SK-N-SH (cell line): ENCODE measurements at regions not wholly inside any gene's neighbourhood (a gene's known extent, or its start where the extent isn't known, plus 50 kb on each side); places are given as distances from the start of the nearest gene placed in this dataset.

Source experiments
- CTCF ChIA-PET: fragments of 300-600, 350-600 bp; formaldehyde crosslinking; extraction: SDS; loops from one replicate; lab custom pipeline; 2021; lab: Yijun Ruan, JAX
- POLR2A ChIA-PET: fragments of 350-600 bp; sonication (Branson Sonifier 250); formaldehyde crosslinking; extraction: SDS; loops from one replicate; lab custom pipeline; 2020; ENCODE audit warnings: antibody characterized with exemption, inconsistent platforms; lab: Yijun Ruan, JAX
- DNase-seq: peaks from one replicate; pipeline ENCODE4 v3.0.0; 2012
- H2AFZ ChIP-seq: fragments of 200-600 bp; sonication (generic); 2 replicates; pipeline ENCODE4 v1.8.1; 2016; ENCODE audit warnings: antibody characterized with exemption, mild to moderate bottlenecking, low read depth
- H3F3A ChIP-seq: fragments of 200-600 bp; sonication (generic); replicated peaks from 2 replicates; pipeline ENCODE3; 2016; ENCODE audit warnings: antibody characterized with exemption, mild to moderate bottlenecking; ENCODE audit not compliant: insufficient read depth
- H3K27ac ChIP-seq, 2 experiments: fragments of 200-500 bp in 1 of 2; fragments of 200-600 bp in 1 of 2; sonication (Bioruptor generic) in 1 of 2; sonication (generic), shearing (Covaris generic) in 1 of 2; 2 replicates each; pipeline versions ENCODE4 v1.5.1 to v1.6.1; 2014 to 2016; ENCODE audit warnings: low read depth in 2 of 2, inconsistent platforms in 1 of 2, low read length in 1 of 2, mild to moderate bottlenecking in 1 of 2, mixed read lengths in 1 of 2
- H3K27me3 ChIP-seq: fragments of 200-600 bp; sonication (generic), shearing (Covaris generic); 2 replicates; pipeline ENCODE4 v1.6.1; 2016; ENCODE audit warnings: mixed run types; ENCODE audit not compliant: insufficient read depth
- H3K36me3 ChIP-seq, 2 experiments: fragments of 200-500 bp in 1 of 2; fragments of 200-600 bp in 1 of 2; sonication (Bioruptor generic) in 1 of 2; sonication (generic) in 1 of 2; replicated peaks in 1 of 2; 2 replicates each; pipeline versions ENCODE3 to v1.5.1; 2014 to 2016; ENCODE audit warnings: low read length in 1 of 2, mild to moderate bottlenecking in 1 of 2; ENCODE audit not compliant: insufficient read depth in 2 of 2, control insufficient read depth in 1 of 2
- H3K4me1 ChIP-seq, 2 experiments: fragments of 200-500 bp in 1 of 2; fragments of 200-600 bp in 1 of 2; sonication (Bioruptor generic) in 1 of 2; sonication (generic), shearing (Covaris generic) in 1 of 2; 2 replicates each; pipeline versions ENCODE4 v1.5.1 to v1.6.1; 2014 to 2016; ENCODE audit warnings: low read depth in 1 of 2, low read length in 1 of 2, mixed run types in 1 of 2; ENCODE audit not compliant: insufficient read depth in 2 of 2, control insufficient read depth in 1 of 2
- H3K4me2 ChIP-seq: fragments of 200-600 bp; sonication (generic), shearing (Covaris generic); 2 replicates; pipeline ENCODE4 v1.6.1; 2017; ENCODE audit warnings: mixed run types
- H3K4me3 ChIP-seq, 2 experiments: fragments of 200-500 bp in 1 of 2; fragments of 200-600 bp in 1 of 2; sonication (Bioruptor generic) in 1 of 2; sonication (generic), shearing (Covaris generic) in 1 of 2; 2 replicates each; pipeline versions ENCODE4 v1.5.1 to v1.8.1; 2014 to 2016; ENCODE audit warnings: low read depth in 2 of 2, inconsistent platforms in 1 of 2, low read length in 1 of 2, mild to moderate bottlenecking in 1 of 2, mixed read lengths in 1 of 2, moderate library complexity in 1 of 2
- H3K79me2 ChIP-seq: fragments of 200-600 bp; sonication (generic); 2 replicates; pipeline ENCODE4 v1.8.1; 2017; ENCODE audit warnings: mild to moderate bottlenecking; ENCODE audit not compliant: insufficient read depth
- H3K9ac ChIP-seq: fragments of 200-600 bp; sonication (generic); 2 replicates; pipeline ENCODE4 v1.6.1; 2017; ENCODE audit warnings: mixed run types
- H3K9me2 ChIP-seq: fragments of 200-600 bp; sonication (generic); 2 replicates; pipeline ENCODE4 v1.6.1; 2017; ENCODE audit warnings: mixed run types
- H3K9me3 ChIP-seq: fragments of 200-600 bp; sonication (generic); 2 replicates; pipeline ENCODE4 v1.6.1; 2017; ENCODE audit warnings: mixed run types, mild to moderate bottlenecking, moderate library complexity
- H4K20me1 ChIP-seq: fragments of 200-600 bp; sonication (generic); 2 replicates; pipeline ENCODE4 v1.6.1; 2017; ENCODE audit warnings: mild to moderate bottlenecking, mixed run types; ENCODE audit not compliant: insufficient read depth
- ELF1 ChIP-seq: IDR thresholded peaks from 2 replicates; pipeline ENCODE4 v1.4.0; 2012
- EZH2phosphoT487 ChIP-seq: fragments of 200-600 bp; sonication (generic); IDR thresholded peaks from 2 replicates; pipeline ENCODE4 v1.6.1; 2017; ENCODE audit warnings: low read depth, mixed run types, mild to moderate bottlenecking, antibody characterized with exemption, moderate library complexity, borderline replicate concordance
- FOXJ3 ChIP-seq: sonication (generic); formaldehyde crosslinking; IDR thresholded peaks from 2 replicates; pipeline ENCODE4 v1.5.1; 2020; ENCODE audit warnings: mild to moderate bottlenecking, missing genetic modification reagents
- GABPA ChIP-seq: IDR thresholded peaks from 2 replicates; pipeline ENCODE4 v1.4.0; 2012; ENCODE audit warnings: low read depth, mild to moderate bottlenecking
- MEF2A ChIP-seq: IDR thresholded peaks from 2 replicates; pipeline ENCODE4 v1.4.0; 2012; ENCODE audit warnings: low read depth, borderline replicate concordance
- NFIC ChIP-seq: IDR thresholded peaks from 2 replicates; pipeline ENCODE4 v1.4.0; 2012; ENCODE audit warnings: borderline replicate concordance
- RCOR1 ChIP-seq: fragments of 150-350 bp; IDR thresholded peaks from 2 replicates; pipeline ENCODE4 v1.6.1; 2017; ENCODE audit warnings: antibody characterized with exemption, low read length
- RFX5 ChIP-seq: IDR thresholded peaks from 2 replicates; pipeline ENCODE4 v1.6.1; 2012; ENCODE audit warnings: mild to moderate bottlenecking, improper control_type of control experiment, low read length
- RXRA ChIP-seq: IDR thresholded peaks from 2 replicates; pipeline ENCODE4 v1.4.0; 2012; ENCODE audit warnings: low read depth, mild to moderate bottlenecking, borderline replicate concordance
- TEAD4 ChIP-seq: IDR thresholded peaks from 2 replicates; pipeline ENCODE4 v1.4.0; 2012; ENCODE audit warnings: mild to moderate bottlenecking, borderline replicate concordance; ENCODE audit not compliant: insufficient read depth
- USF1 ChIP-seq: IDR thresholded peaks from 2 replicates; pipeline ENCODE4 v1.4.0; 2012; ENCODE audit warnings: low read depth, borderline replicate concordance
- WGBS: methylation state at CpG from one replicate; pipeline ENCODE4 v1.1.6; 2017; ENCODE audit warnings: low lambda C conversion rate; 5-methylcytosine and 5-hydroxymethylcytosine counted together
- TF ChIP-seq, protein P1 (sequence below): fragments of 150-350 bp; IDR thresholded peaks from 2 replicates; pipeline ENCODE4 v1.6.1; 2017; ENCODE audit warnings: antibody characterized with exemption, low read length, low read depth, borderline replicate concordance

DNA sequence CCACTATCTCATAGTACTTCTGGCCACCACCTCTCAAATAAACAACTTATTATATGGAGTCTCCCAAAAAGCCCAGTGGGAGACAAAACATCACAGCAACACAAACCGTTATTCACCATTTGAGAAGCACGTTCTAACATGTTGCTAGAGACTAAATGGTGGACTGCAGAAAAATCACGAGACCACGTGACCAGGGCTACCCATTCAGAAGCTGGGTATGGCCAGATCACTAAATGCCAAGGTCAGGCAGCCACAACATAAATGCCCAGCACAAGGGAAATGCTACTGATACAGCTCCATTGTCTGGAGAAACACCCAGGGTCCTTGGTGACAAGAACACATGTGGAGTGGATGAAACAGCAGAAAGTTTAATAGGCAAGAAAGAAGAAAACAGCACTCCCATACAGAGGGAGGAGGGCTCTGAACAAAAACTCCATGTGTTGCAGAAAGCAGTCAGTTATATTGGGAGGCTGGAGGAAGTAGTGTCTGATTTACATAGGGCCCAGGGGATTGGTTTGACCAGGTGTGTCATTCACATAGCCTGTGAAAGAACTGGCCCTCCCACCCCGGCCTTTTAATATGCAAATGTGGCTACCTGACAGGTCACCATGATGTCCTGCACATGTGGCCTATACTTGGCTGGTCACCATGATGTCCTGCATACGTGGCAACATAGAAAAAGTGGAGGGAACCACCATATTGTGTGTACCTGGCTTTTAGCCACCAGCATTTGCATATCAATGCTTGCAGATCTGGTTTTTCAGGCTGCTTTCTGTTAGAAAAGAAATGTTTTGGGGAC, 97.2 kb downstream of the TRIM36 start:
- CTCF ChIA-PET = no interaction called here
- TF ChIP-seq USF1 (no peak), NFIC (no peak), MEF2A (no peak), RFX5 (no peak), EZH2phosphoT487 (no peak), GABPA (no peak), FOXJ3 (CRISPR knock-in tag) (no peak), RXRA (no peak)
- TF ChIP-seq, protein P1, sequence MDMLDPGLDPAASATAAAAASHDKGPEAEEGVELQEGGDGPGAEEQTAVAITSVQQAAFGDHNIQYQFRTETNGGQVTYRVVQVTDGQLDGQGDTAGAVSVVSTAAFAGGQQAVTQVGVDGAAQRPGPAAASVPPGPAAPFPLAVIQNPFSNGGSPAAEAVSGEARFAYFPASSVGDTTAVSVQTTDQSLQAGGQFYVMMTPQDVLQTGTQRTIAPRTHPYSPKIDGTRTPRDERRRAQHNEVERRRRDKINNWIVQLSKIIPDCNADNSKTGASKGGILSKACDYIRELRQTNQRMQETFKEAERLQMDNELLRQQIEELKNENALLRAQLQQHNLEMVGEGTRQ = no peak
- TF ChIP-seq, all 33 proteins: peak for 0
- Histone ChIP-seq H3K4me2 (no peak overlapping the region), H3F3A (no peaks in the 10 kb centered on the region), H3K36me3 (no peaks in the 10 kb centered on the region), H3K9ac (no peak overlapping the region), H3K4me3 (no peak overlapping the region), H2AFZ (no peak overlapping the region), H3K27ac (no peak overlapping the region), H4K20me1 (no peaks in the 10 kb centered on the region), H3K79me2 (no peaks in the 10 kb centered on the region), H3K4me1 (no peaks in the 10 kb centered on the region), H3K27me3 (no peaks in the 10 kb centered on the region; the same call in 1 of the 2 replicates), H3K9me2 (no peaks in the 10 kb centered on the region), H3K9me3 (no peaks in the 10 kb centered on the region)
- no peak for DNase-seq
- 13% methylated on average over 6 of the region's 6 CpGs for WGBS
- POLR2A ChIA-PET = no interaction called here

DNA sequence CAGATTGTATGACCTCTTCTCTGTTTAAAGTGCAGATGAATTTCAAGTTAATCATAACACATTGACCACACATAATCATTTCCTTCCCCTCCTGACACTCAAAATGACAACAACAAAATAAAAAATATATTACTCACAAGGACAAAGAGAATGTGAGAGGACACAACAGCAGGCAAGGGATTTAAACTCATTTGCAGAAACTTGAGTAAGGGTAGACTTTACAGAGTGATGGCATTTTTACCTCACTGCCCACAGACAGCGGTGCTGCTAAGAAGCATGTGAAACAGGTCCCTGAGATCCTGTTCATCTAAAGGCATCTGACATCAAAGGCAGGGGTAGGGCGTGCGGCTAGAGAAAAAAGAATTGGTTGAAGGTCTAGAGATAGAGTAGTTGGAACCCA, 99.0 kb downstream of the TRIM36 start:
- Histone ChIP-seq H3K4me3 (no peak overlapping the region), H4K20me1 (no peaks in the 10 kb centered on the region), H3K36me3 (no peaks in the 10 kb centered on the region), H3K9me2 (no peaks in the 10 kb centered on the region), H3K9ac (no peak overlapping the region), H3K27ac (no peak overlapping the region), H3K4me2 (no peak overlapping the region), H3K9me3 (no peaks in the 10 kb centered on the region), H3K4me1 (no peaks in the 10 kb centered on the region), H3F3A (no peaks in the 10 kb centered on the region), H3K79me2 (no peaks in the 10 kb centered on the region), H3K27me3 (no peaks in the 10 kb centered on the region; the same call in 1 of the 2 replicates), H2AFZ (no peak overlapping the region)
- DNase-seq = no peak
- 47% methylated on average over 3 of the region's 3 CpGs for WGBS
- ChIA-PET POLR2A (no interaction called here), CTCF (interaction anchor here (2.5 to 2.6 kb wide), 2 partner anchors 621 to 1458 kb away, joined by 13 to 19 read pairs; no protein-coding TSS in a partner anchor)
- no peak for TF ChIP-seq RCOR1
- no peak for TF ChIP-seq ELF1
- no peak for TF ChIP-seq TEAD4
- TF ChIP-seq RXRA = no peak
